ENCODE measurements at regions not wholly inside any gene's neighbourhood (a gene's known extent, or its start where the extent isn't known, plus 50 kb on each side); places are given as distances from the start of the nearest gene placed in this dataset.

DNA sequence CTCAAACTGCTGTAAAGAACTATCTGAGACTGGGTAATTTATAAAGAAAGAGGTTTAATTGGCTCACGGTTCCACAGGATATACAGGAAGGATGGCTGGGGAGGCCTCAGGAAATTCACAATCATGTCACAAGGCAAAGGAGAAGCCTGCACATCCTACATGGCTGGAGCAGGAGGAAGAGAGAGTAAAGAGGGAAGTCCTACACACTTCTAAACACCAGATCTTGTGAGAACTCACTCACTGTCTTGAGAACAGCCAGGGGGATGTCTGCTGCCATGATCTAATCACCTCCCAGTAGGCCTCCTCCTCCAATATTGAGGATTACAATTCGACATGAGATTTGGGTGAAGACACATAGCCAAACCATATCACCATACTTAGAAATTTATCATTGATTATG lies 1307.0 kb upstream of the GJE1 start:
- TF ChIP-seq, protein P1, sequence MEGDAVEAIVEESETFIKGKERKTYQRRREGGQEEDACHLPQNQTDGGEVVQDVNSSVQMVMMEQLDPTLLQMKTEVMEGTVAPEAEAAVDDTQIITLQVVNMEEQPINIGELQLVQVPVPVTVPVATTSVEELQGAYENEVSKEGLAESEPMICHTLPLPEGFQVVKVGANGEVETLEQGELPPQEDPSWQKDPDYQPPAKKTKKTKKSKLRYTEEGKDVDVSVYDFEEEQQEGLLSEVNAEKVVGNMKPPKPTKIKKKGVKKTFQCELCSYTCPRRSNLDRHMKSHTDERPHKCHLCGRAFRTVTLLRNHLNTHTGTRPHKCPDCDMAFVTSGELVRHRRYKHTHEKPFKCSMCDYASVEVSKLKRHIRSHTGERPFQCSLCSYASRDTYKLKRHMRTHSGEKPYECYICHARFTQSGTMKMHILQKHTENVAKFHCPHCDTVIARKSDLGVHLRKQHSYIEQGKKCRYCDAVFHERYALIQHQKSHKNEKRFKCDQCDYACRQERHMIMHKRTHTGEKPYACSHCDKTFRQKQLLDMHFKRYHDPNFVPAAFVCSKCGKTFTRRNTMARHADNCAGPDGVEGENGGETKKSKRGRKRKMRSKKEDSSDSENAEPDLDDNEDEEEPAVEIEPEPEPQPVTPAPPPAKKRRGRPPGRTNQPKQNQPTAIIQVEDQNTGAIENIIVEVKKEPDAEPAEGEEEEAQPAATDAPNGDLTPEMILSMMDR (IDR thresholded peaks at IDR 0.05; ENCODE audit: unreplicated experiment in 3 of 3), result no peak
- Mint-ChIP-seq H3K36me3 (ENCODE audit: low read depth) (no peaks in the 10 kb centered on the region), H3K27ac (no peak overlapping the region), H3K4me3 (no peak overlapping the region), H3K27me3 (ENCODE audit: low read depth) (no peaks in the 10 kb centered on the region), H3K9me3 (no peaks in the 10 kb centered on the region), H3K4me1 (no peaks in the 10 kb centered on the region)

DNA sequence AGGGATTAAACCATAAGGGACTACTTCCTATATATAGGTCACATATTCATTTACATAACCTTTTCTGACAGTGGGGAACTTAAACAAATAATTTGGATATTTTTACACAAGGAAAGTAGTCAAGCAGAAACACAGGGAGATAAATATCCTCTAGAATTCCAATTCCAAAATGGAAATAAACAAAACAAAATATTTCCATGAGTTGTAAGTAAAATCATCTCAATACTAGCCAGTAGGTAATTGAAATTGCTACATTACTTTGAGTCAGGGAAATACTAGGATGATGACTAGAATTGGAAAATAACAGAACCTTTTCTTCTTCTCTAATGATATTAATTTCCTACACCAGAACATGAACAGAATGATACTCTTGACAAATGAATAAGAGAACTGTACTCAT lies 1308.1 kb upstream of the GJE1 start:
- H3K4me3 Mint-ChIP-seq, result no peak overlapping the region
- no peaks in the 10 kb centered on the region for H3K4me1 Mint-ChIP-seq
- H3K9me3 Mint-ChIP-seq, result no peaks in the 10 kb centered on the region
- H3K36me3 Mint-ChIP-seq (ENCODE audit: low read depth), result no peaks in the 10 kb centered on the region
- TF ChIP-seq, protein P1 (IDR thresholded peaks at IDR 0.05; ENCODE audit: unreplicated experiment in 3 of 3), result no peak
- no peaks in the 10 kb centered on the region for H3K27me3 Mint-ChIP-seq (ENCODE audit: low read depth)
- no peak overlapping the region for H3K27ac Mint-ChIP-seq

DNA sequence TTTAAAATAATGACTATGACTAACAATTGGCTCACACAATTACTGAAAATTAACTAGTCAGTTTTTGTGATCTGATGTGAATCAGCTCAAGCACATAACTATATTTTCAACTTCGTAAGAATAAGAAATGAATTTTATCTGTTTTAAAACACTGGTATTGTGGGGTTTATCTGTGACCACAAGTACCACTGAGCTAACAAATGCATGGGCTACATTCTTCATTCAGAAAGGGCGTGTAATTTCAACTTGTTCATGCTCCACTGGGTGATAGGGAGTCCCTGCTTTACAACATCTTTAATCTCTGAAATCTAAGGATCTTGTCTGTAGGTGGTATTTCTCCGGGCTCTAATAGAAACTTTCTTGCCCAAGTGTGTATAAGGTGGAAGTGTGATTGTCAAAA lies 1311.5 kb upstream of the GJE1 start:
- Mint-ChIP-seq H3K27ac (no peak overlapping the region), H3K4me3 (no peak overlapping the region), H3K9me3 (no peaks in the 10 kb centered on the region), H3K36me3 (ENCODE audit: low read depth) (no peaks in the 10 kb centered on the region), H3K4me1 (no peaks in the 10 kb centered on the region), H3K27me3 (ENCODE audit: low read depth) (no peaks in the 10 kb centered on the region)
- TF ChIP-seq, protein P1 (IDR thresholded peaks at IDR 0.05; ENCODE audit: unreplicated experiment in 3 of 3), result no peak

DNA sequence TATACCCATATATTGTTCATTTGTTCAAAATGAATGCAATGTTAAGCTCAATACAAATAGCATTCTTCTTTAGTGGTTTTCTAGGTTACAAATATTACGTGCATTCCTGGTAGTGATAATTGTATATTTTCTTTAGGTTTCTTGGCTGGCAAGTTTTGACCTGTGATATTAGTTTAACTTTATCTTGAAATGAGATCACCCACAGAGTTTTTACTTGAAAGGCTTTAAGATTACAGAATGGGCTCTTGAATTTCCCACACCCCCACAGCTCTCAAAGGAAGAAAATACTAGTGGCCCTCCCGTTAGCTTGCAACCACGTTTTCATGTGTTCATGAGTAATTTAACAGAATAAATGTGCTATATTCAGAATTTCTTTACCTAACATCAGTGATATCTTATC lies 1315.5 kb upstream of the GJE1 start:
- TF ChIP-seq, protein P1 (IDR thresholded peaks at IDR 0.05; ENCODE audit: unreplicated experiment in 3 of 3), result no peak
- Mint-ChIP-seq H3K9me3 (peaks cover 3% of the 10 kb centered on the region), H3K4me1 (no peaks in the 10 kb centered on the region), H3K36me3 (ENCODE audit: low read depth) (no peaks in the 10 kb centered on the region), H3K27me3 (ENCODE audit: low read depth) (no peaks in the 10 kb centered on the region), H3K27ac (peak overlapping the region in 1 of 3 experiments; percentile 70), H3K4me3 (no peak overlapping the region)

DNA sequence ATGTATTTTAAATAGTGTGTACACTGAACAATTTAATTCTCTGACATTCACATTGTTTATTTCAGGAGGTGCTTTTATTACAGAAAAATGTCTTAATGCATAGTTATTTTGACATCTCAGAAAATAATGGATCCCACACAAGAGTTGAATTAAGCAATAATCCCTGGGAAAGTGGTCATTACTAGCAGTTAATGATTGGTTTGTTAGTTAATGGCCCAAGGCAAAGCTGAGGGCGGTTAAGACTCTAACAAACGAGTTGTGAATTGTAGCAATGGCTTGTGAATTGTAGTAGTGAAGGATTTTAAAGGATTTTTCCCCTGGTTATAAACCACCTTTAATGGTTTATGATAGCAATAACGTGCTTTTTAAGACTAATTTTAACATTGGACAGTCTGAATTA lies 1316.0 kb upstream of the GJE1 start:
- Mint-ChIP-seq H3K36me3 (ENCODE audit: low read depth) (no peaks in the 10 kb centered on the region), H3K27ac (peak overlapping the region in 1 of 3 experiments; percentile 70), H3K4me1 (no peaks in the 10 kb centered on the region), H3K9me3 (peaks cover 3% of the 10 kb centered on the region), H3K27me3 (ENCODE audit: low read depth) (no peaks in the 10 kb centered on the region), H3K4me3 (no peak overlapping the region)
- TF ChIP-seq, protein P1 (IDR thresholded peaks at IDR 0.05; ENCODE audit: unreplicated experiment in 3 of 3), result no peak

DNA sequence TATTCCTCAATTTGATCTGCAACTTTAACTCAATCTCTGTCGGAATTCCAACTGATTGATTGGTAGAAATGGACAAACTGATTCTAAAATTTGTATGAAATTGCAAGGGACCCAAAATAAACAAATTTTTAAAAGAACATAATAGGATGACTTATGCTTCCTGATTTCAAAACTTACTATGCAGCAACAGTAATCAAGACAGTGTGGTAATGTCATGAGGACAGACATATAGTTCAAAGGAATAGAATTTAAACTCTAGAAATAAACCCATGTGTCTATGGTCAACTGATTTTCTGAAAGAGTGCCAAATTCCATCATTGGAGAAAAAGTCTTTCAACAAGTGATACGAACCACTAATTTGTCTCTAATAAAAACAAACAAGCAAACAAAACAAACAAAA lies 1320.1 kb upstream of the GJE1 start:
- Mint-ChIP-seq H3K27me3 (ENCODE audit: low read depth) (no peaks in the 10 kb centered on the region), H3K4me1 (no peaks in the 10 kb centered on the region), H3K4me3 (no peak overlapping the region), H3K27ac (no peak overlapping the region), H3K36me3 (ENCODE audit: low read depth) (no peaks in the 10 kb centered on the region), H3K9me3 (peaks cover 5% of the 10 kb centered on the region)
- TF ChIP-seq, protein P1 (IDR thresholded peaks at IDR 0.05; ENCODE audit: unreplicated experiment in 3 of 3), result no peak

Data from nephron (organoid).